KMS-11 (cell line): ENCODE measurements at regions not wholly inside any gene's neighbourhood (a gene's known extent, or its start where the extent isn't known, plus 50 kb on each side); places are given as distances from the start of the nearest gene placed in this dataset.

Experiments used
- H2AFZ ChIP-seq: fragments of 200-600 bp; sonication (generic); 2 replicates; pipeline ENCODE4 v1.6.1; 2016; ENCODE audit warnings: antibody characterized with exemption, mixed run types, low read depth
- H3K27ac ChIP-seq: fragments of 200-600 bp; sonication (generic); 2 replicates; pipeline ENCODE4 v1.6.1; 2016; ENCODE audit warnings: mild to moderate bottlenecking, mixed run types
- H3K27me3 ChIP-seq: fragments of 200-600 bp; sonication (generic); 2 replicates; pipeline ENCODE4 v1.6.1; 2017; ENCODE audit warnings: mild to moderate bottlenecking, low read depth, mixed run types, moderate library complexity; ENCODE audit not compliant: insufficient read depth
- H3K36me3 ChIP-seq: fragments of 200-600 bp; sonication (generic); 2 replicates; pipeline ENCODE4 v1.6.1; 2017; ENCODE audit warnings: mild to moderate bottlenecking, mixed run types; ENCODE audit not compliant: insufficient read depth
- H3K4me1 ChIP-seq: fragments of 200-600 bp; sonication (generic); 2 replicates; pipeline ENCODE4 v1.6.1; 2016; ENCODE audit warnings: mild to moderate bottlenecking, low read depth, mixed run types; ENCODE audit not compliant: poor library complexity, severe bottlenecking
- H3K4me2 ChIP-seq: fragments of 200-600 bp; sonication (generic); 2 replicates; pipeline ENCODE4 v1.7.0; 2016; ENCODE audit warnings: mild to moderate bottlenecking, mixed run types
- H3K4me3 ChIP-seq: fragments of 200-600 bp; sonication (generic); IDR thresholded peaks from 2 replicates; pipeline ENCODE4 v1.6.1; 2017; ENCODE audit warnings: low read depth, low read length, mixed read lengths; ENCODE audit not compliant: insufficient read depth
- H3K79me2 ChIP-seq: fragments of 200-600 bp; sonication (generic); 2 replicates; pipeline ENCODE4 v1.6.1; 2016; ENCODE audit warnings: low read depth, mixed run types; ENCODE audit not compliant: insufficient read depth
- H3K9ac ChIP-seq: fragments of 200-600 bp; sonication (generic); 2 replicates; pipeline ENCODE4 v1.6.1; 2016; ENCODE audit warnings: mild to moderate bottlenecking, mixed run types
- H4K20me1 ChIP-seq: fragments of 200-600 bp; sonication (generic); 2 replicates; pipeline ENCODE4 v1.6.1; 2016; ENCODE audit warnings: mild to moderate bottlenecking, mixed run types; ENCODE audit not compliant: insufficient read depth
- CTCF ChIP-seq: fragments of 200-600 bp; sonication (generic); conservative IDR thresholded peaks from 2 replicates; pipeline ENCODE4 v1.6.1; 2017; ENCODE audit warnings: low read depth, mild to moderate bottlenecking, antibody characterized with exemption, low read length, moderate library complexity, mixed read lengths

GRCh38 chr4:34921391-34921790 is 1322.9 kb downstream of the ARAP2 start:
- Histone ChIP-seq H3K4me3 (no peak overlapping the region), H3K9ac (no peak overlapping the region), H3K79me2 (no peaks in the 10 kb centered on the region), H3K4me2 (no peak overlapping the region), H4K20me1 (no peaks in the 10 kb centered on the region), H2AFZ (no peak overlapping the region), H3K4me1 (no peaks in the 10 kb centered on the region), H3K27ac (no peak overlapping the region), H3K36me3 (no peaks in the 10 kb centered on the region), H3K27me3 (no peaks in the 10 kb centered on the region)
- no peak for TF ChIP-seq CTCF

- no peak overlapping the region for H3K9ac ChIP-seq
- no peaks in the 10 kb centered on the region for H3K4me1 ChIP-seq
- no peak overlapping the region for H3K27ac ChIP-seq
- H4K20me1 ChIP-seq = no peaks in the 10 kb centered on the region
- TF ChIP-seq CTCF = no peak
- no peaks in the 10 kb centered on the region for H3K79me2 ChIP-seq
- no peaks in the 10 kb centered on the region for H3K27me3 ChIP-seq
- H3K4me2 ChIP-seq = no peak overlapping the region
- H3K36me3 ChIP-seq = no peaks in the 10 kb centered on the region
- H3K4me3 ChIP-seq = no peak overlapping the region
- no peak overlapping the region for H2AFZ ChIP-seq
These were observed 1322.0 kb downstream of the ARAP2 start for GRCh38 chr4:34922325-34922724.

GRCh38 chr4:34932591-34932990 is 1311.7 kb downstream of the ARAP2 start:
- H2AFZ ChIP-seq = no peak overlapping the region
- H3K4me2 ChIP-seq = no peak overlapping the region
- H3K79me2 ChIP-seq = no peaks in the 10 kb centered on the region
- no peak for TF ChIP-seq CTCF
- H3K4me1 ChIP-seq = no peaks in the 10 kb centered on the region
- no peaks in the 10 kb centered on the region for H4K20me1 ChIP-seq
- no peaks in the 10 kb centered on the region for H3K36me3 ChIP-seq
- H3K9ac ChIP-seq = no peak overlapping the region
- H3K27ac ChIP-seq = no peak overlapping the region
- no peak overlapping the region for H3K4me3 ChIP-seq
- H3K27me3 ChIP-seq = no peaks in the 10 kb centered on the region

- H3K9ac ChIP-seq = no peak overlapping the region
- H2AFZ ChIP-seq = no peak overlapping the region
- no peaks in the 10 kb centered on the region for H4K20me1 ChIP-seq
- no peak overlapping the region for H3K4me3 ChIP-seq
- no peak overlapping the region for H3K27ac ChIP-seq
- no peaks in the 10 kb centered on the region for H3K27me3 ChIP-seq
- H3K4me1 ChIP-seq = no peaks in the 10 kb centered on the region
- H3K36me3 ChIP-seq = no peaks in the 10 kb centered on the region
- H3K79me2 ChIP-seq = no peaks in the 10 kb centered on the region
- H3K4me2 ChIP-seq = no peak overlapping the region
- TF ChIP-seq CTCF = no peak
These were observed 1308.6 kb downstream of the ARAP2 start for GRCh38 chr4:34935739-34936138.

- no peaks in the 10 kb centered on the region for H3K36me3 ChIP-seq
- H3K4me2 ChIP-seq = no peak overlapping the region
- no peaks in the 10 kb centered on the region for H3K27me3 ChIP-seq
- no peak overlapping the region for H3K4me3 ChIP-seq
- H3K27ac ChIP-seq = no peak overlapping the region
- H4K20me1 ChIP-seq = no peaks in the 10 kb centered on the region
- H3K9ac ChIP-seq = no peak overlapping the region
- no peak for TF ChIP-seq CTCF
- no peak overlapping the region for H2AFZ ChIP-seq
- H3K79me2 ChIP-seq = no peaks in the 10 kb centered on the region
- no peaks in the 10 kb centered on the region for H3K4me1 ChIP-seq
These were observed 1305.2 kb downstream of the ARAP2 start for GRCh38 chr4:34939073-34939472.
